Lower lobe of right lung (tissue), 2 donors: ENCODE measurements at regions not wholly inside any gene's neighbourhood (a gene's known extent, or its start where the extent isn't known, plus 50 kb on each side); places are given as distances from the start of the nearest gene placed in this dataset.

ENCODE experiments used
- ATAC-seq, 2 donors: fragments of 200-7000 bp; cut with Tn5 transposase; one replicate each; pipeline ENCODE4 v1.9.1; 2020 to 2022; ENCODE audit warnings: mild to moderate bottlenecking in 2 of 2, moderate library complexity in 2 of 2
- DNase-seq: peaks from one replicate; pipeline ENCODE4 v3.0.0-alpha.2; 2020
- H3K27ac ChIP-seq: fragments of 200-600 bp; one replicate; pipeline ENCODE4 v1.8.0; 2022
- H3K27me3 ChIP-seq: fragments of 200-600 bp; one replicate; pipeline ENCODE4 v1.8.0; 2022; ENCODE audit warnings: low read depth
- H3K36me3 ChIP-seq: fragments of 200-600 bp; one replicate; pipeline ENCODE4 v1.8.0; 2022; ENCODE audit warnings: mild to moderate bottlenecking
- H3K4me1 ChIP-seq: fragments of 200-600 bp; one replicate; pipeline ENCODE4 v1.8.0; 2022
- H3K4me3 ChIP-seq: fragments of 200-600 bp; one replicate; pipeline ENCODE4 v1.8.0; 2022; ENCODE audit warnings: mild to moderate bottlenecking
- H3K9me3 ChIP-seq: fragments of 200-600 bp; one replicate; pipeline ENCODE4 v1.8.0; 2022
- intact Hi-C: fragments of 100-400 bp; cut with DNase I; formaldehyde crosslinking; loops from one replicate; pipeline ENCODE4 v1.11.0; 2022
- TF ChIP-seq, protein P1 (sequence below): fragments of 200-600 bp; IDR thresholded peaks from one replicate; pipeline ENCODE4 v1.8.0; 2022; ENCODE audit warnings: antibody characterized with exemption, mild to moderate bottlenecking
- donor health status: DM: no; HTN: yes; CAD: no; lungs with severe emphysema.

DNA sequence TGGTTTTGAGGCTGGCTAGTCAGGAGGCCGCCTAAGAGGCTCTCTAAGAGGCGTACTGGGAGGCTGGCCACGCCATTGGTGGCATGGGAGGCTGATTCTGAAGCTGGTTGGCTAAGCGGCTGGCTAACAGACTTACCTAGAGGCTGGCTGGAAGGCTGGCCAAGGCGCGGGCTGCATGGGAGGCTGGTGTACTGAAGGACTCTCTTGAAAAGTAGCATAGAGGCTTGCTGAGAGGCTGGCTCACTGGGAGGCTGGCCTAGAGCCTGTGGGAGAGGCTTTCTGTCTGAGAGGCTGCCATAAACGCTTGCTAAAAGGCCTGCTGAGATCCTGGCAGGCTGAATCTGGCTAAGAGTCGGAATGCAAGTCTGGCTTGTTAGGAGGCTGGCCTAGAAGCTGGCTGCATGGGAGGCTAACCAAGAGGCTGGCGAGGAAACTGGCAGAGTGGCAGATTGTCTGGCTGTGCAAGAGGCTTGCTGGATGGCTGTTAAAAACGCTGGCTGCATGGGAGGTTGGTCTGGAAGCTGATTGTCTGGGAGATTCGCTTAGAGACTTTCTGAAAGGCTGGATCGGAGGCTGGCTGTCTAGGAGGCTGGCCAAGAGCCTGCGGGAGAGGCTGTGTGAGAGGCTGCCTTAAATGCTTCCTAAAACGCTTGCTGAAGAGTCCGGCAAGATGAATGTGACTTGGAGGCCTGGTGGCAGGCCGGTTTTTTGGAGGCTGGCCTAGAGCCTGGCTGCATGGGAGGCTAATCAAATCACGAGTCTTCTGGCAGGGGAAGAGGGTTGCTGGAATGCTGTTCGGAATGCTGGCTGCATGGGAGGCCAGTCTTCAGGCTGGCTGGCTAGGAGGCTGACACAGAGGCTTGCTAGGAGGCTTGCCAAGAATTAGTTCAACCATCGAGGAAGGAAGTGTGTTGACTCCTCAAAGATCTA lies 134.2 kb downstream of the OR13A1 start:
- no peak overlapping the region for H3K27ac ChIP-seq

DNA sequence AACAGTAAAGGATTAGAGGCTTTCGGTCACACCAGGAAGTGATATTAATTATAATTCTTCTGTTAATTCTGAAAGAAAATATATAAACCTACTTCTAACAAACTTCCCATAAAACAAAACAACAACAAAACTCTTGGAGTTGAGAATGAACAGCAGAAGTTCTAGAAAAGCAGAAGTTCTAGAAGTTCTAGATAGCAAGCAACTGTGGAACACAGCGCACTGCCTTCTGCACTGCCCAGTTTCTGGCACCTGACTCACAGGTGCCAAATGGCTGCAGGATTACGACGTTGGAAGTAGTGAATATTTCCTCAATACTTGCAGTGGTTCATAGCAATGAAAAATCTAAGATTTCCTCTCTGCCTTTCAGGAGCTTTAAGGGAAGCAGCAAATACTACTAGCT lies 132.2 kb downstream of the OR13A1 start:
- Histone ChIP-seq H3K27me3 (no peaks in the 10 kb centered on the region), H3K36me3 (no peaks in the 10 kb centered on the region), H3K4me1 (no peaks in the 10 kb centered on the region), H3K9me3 (no peaks in the 10 kb centered on the region), H3K27ac (no peak overlapping the region), H3K4me3 (no peak overlapping the region)
- intact Hi-C loops: no loop called here
- TF ChIP-seq, protein P1, sequence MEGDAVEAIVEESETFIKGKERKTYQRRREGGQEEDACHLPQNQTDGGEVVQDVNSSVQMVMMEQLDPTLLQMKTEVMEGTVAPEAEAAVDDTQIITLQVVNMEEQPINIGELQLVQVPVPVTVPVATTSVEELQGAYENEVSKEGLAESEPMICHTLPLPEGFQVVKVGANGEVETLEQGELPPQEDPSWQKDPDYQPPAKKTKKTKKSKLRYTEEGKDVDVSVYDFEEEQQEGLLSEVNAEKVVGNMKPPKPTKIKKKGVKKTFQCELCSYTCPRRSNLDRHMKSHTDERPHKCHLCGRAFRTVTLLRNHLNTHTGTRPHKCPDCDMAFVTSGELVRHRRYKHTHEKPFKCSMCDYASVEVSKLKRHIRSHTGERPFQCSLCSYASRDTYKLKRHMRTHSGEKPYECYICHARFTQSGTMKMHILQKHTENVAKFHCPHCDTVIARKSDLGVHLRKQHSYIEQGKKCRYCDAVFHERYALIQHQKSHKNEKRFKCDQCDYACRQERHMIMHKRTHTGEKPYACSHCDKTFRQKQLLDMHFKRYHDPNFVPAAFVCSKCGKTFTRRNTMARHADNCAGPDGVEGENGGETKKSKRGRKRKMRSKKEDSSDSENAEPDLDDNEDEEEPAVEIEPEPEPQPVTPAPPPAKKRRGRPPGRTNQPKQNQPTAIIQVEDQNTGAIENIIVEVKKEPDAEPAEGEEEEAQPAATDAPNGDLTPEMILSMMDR: no peak
- DNase-seq: no peak
- no peak for ATAC-seq

More for the DNA sequence above, 134.2 kb downstream of the OR13A1 start:
- TF ChIP-seq, protein P1: no peak
- Histone ChIP-seq H3K4me3 (no peak overlapping the region), H3K4me1 (no peaks in the 10 kb centered on the region), H3K9me3 (no peaks in the 10 kb centered on the region), H3K27me3 (no peaks in the 10 kb centered on the region), H3K36me3 (no peaks in the 10 kb centered on the region)
- intact Hi-C loops: no loop called here
- no peak for DNase-seq
- peak in 1 of 2 donors; percentile 23 for ATAC-seq

DNA sequence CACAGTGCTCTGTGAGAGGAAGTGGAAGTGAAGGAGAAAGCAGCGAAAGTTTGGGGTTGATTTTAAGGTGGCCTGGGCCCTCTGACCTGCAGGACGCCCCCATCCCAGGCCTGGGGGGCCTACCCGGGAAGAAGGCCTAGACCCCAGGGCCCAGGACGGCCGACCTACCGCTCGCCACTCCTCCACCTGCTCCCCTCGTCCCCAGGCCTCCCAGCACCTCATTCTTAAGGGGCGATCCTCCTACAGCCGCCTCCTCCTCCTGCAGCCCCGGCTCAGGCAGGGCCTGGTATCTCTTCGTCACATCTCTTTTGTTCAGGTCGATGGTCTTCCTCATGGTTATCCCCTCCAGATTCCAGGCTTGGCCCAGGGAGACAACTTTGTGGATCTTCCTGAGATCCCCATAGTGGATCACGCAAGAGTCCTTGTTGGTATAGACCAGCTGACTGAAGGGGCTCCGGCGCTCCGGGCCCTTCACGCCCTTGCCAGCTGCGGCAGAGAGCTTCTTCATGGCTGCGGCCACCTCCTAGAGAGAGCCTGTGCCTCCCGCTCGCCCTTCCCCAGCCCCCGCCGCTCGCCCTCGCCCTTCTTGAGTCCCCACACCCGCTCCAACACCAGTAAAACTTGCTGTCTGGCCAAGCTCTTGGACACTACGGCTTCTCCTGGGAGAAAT lies 117.5 kb downstream of the OR13A1 start:
- H3K36me3 ChIP-seq: no peaks in the 10 kb centered on the region
- H3K27ac ChIP-seq: no peak overlapping the region
- TF ChIP-seq, protein P1: no peak
- ATAC-seq (peak in 1 of 2 donors; percentile 19), DNase-seq (no peak)
- no peaks in the 10 kb centered on the region for H3K9me3 ChIP-seq
- intact Hi-C loops: no loop called here
- H3K27me3 ChIP-seq: peaks cover 7% of the 10 kb centered on the region
- no peaks in the 10 kb centered on the region for H3K4me1 ChIP-seq
- H3K4me3 ChIP-seq: no peak overlapping the region

DNA sequence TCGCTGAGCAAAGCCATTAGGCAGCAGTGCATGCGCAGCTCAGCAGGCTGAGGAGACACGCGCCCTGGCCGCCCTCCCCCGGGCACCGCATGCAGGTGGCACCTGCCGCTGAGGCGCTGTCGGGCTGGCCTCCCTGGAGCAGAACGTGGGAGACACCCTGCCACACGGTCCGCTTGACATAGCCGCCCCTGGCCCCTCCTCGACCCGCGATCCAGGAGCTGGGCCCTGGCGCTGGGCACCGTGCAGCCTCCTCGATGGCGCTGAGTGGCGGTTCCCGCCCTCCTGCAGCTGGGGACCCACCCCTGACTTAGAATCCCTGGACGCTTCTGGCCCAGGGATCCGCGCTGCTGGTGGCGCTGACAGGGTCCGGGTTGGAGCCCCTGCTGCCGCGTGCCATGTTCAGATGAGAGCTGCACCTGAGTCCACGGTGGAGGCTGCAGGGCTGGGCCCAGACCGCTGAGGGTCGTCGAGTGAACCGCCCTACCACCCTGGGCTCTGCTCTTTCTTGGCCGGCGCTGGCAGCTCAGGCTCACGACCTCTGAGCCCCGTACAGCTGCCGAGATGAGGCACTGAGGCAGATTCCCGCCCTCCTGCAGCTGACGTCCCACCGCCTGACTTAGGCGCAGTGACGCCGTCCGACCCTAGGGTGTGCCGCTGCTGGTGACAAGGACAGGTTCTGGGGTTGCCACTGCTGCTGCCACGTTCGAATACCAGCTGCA lies 116.8 kb downstream of the OR13A1 start:
- TF ChIP-seq, protein P1: no peak
- H3K27me3 ChIP-seq: peaks cover 7% of the 10 kb centered on the region
- no peaks in the 10 kb centered on the region for H3K36me3 ChIP-seq
- no peak overlapping the region for H3K27ac ChIP-seq
- no peaks in the 10 kb centered on the region for H3K9me3 ChIP-seq
- DNase-seq (no peak), ATAC-seq (peak in 1 of 2 donors; percentile 46)
- intact Hi-C loops: no loop called here
- H3K4me1 ChIP-seq: no peaks in the 10 kb centered on the region
- no peak overlapping the region for H3K4me3 ChIP-seq

DNA sequence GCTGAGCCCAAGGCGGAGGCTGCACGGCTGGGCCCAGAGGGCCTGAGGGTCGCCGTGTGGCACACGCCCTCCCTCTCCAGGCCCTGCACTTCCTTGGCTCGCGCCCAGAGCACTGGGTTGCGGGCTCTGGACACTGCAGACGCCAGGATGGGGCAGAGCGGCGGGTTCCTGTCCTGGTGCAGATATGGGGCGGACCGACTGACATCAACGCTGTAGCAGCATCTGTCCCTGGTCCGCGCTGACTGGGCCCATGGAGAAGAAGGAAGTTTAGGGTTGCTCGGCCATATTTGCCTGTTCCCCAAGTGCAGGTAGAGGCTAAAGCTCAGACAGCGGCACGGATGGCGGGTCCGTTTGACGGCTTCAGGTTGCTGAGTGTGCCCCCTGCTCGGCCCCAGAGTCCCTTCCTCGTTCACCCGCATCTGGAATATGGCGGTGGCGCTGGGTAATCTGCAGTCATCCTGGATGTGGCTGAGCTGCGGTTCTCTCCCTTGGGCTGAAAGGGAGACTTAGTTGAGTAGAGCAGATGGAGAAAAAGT lies 116.1 kb downstream of the OR13A1 start:
- peaks cover 7% of the 10 kb centered on the region for H3K27me3 ChIP-seq
- DNase-seq: no peak
- no peak overlapping the region for H3K4me3 ChIP-seq
- H3K36me3 ChIP-seq: no peaks in the 10 kb centered on the region
- peak in 1 of 2 donors; percentile 32 for ATAC-seq
- TF ChIP-seq, protein P1: no peak
- intact Hi-C loops: no loop called here
- H3K9me3 ChIP-seq: no peaks in the 10 kb centered on the region
- no peaks in the 10 kb centered on the region for H3K4me1 ChIP-seq
- no peak overlapping the region for H3K27ac ChIP-seq
